GM12873 (cell line): ENCODE measurements at regions not wholly inside any gene's neighbourhood (a gene's known extent, or its start where the extent isn't known, plus 50 kb on each side); places are given as distances from the start of the nearest gene placed in this dataset.

ENCODE experiments used
- CTCF ChIP-seq: IDR thresholded peaks from 2 replicates; pipeline ENCODE4 v1.5.1; 2012; ENCODE audit warnings: low read depth, mild to moderate bottlenecking, moderate library complexity, low read length, control low read depth; ENCODE audit not compliant: insufficient read depth; ENCODE audit errors: missing control alignments

GRCh38 chr7:119936836-119937235 lies 336.1 kb upstream of the KCND2 start:
- no peak for TF ChIP-seq CTCF

- no peak for TF ChIP-seq CTCF
Observed at GRCh38 chr7:119937745-119938144, 335.2 kb upstream of the KCND2 start.

- no peak for TF ChIP-seq CTCF
Observed at GRCh38 chr7:119943942-119944600, 328.9 kb upstream of the KCND2 start.

GRCh38 chr7:119944601-119944972 lies 328.4 kb upstream of the KCND2 start:
- no peak for TF ChIP-seq CTCF

GRCh38 chr7:119945822-119946221 lies 327.2 kb upstream of the KCND2 start:
- no peak for TF ChIP-seq CTCF

GRCh38 chr7:119949053-119949452 lies 323.9 kb upstream of the KCND2 start:
- no peak for TF ChIP-seq CTCF

- no peak for TF ChIP-seq CTCF
Observed at GRCh38 chr7:119957335-119957734, 315.6 kb upstream of the KCND2 start.
